ENCODE measurements at regions not wholly inside any gene's neighbourhood (a gene's known extent, or its start where the extent isn't known, plus 50 kb on each side); places are given as distances from the start of the nearest gene placed in this dataset.

DNA sequence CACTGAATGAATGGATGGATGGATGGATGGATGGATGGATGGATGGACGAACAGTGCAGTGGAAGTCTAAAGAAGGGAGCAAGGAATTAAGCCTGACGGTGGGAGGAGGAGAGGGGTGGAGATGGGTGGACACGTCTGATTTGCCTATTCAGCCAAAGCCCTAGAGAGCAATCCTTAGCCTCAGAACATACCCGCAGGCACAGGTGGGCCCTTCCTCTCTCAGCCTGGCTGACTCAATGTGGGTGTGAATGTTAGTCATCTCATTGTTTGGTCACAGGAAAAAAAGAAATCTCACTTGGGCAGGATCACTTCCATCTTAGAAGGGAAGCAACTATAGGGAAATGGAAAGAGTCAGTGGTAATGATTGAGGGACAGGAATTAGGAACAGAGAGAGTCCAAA is 165.9 kb downstream of the PJA1 start:
- no peak for DNase-seq (ENCODE audit: low read depth)
- no peak overlapping the region for H3K4me3 ChIP-seq (ENCODE audit: low read depth, low read length)
- TF ChIP-seq, protein P1, sequence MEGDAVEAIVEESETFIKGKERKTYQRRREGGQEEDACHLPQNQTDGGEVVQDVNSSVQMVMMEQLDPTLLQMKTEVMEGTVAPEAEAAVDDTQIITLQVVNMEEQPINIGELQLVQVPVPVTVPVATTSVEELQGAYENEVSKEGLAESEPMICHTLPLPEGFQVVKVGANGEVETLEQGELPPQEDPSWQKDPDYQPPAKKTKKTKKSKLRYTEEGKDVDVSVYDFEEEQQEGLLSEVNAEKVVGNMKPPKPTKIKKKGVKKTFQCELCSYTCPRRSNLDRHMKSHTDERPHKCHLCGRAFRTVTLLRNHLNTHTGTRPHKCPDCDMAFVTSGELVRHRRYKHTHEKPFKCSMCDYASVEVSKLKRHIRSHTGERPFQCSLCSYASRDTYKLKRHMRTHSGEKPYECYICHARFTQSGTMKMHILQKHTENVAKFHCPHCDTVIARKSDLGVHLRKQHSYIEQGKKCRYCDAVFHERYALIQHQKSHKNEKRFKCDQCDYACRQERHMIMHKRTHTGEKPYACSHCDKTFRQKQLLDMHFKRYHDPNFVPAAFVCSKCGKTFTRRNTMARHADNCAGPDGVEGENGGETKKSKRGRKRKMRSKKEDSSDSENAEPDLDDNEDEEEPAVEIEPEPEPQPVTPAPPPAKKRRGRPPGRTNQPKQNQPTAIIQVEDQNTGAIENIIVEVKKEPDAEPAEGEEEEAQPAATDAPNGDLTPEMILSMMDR (conservative IDR thresholded peaks at IDR 0.05; ENCODE audit: low read depth, low read length): no peak

DNA sequence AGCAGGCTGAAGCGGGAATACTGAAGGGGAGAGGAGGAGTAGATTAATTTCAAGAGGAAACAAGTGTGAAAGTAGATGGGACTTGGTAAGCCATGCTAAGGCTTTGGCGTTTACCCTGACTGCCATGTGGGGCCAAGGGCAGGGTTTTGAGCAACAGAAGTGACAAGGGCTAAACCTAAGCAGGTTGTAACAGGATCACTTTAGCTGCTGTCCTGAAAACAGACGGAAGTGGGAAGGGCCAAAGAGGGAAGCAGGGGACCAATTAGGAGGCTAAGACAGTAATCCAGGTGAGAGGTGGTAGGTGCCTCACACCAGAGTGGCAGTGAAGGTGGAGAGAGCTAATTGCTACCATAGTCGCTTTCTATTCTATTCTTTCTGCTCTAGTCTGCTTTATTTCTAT is 166.5 kb downstream of the PJA1 start:
- TF ChIP-seq, protein P1 (conservative IDR thresholded peaks at IDR 0.05; ENCODE audit: low read depth, low read length): no peak
- H3K4me3 ChIP-seq (ENCODE audit: low read depth, low read length): no peak overlapping the region
- DNase-seq (ENCODE audit: low read depth): no peak

DNA sequence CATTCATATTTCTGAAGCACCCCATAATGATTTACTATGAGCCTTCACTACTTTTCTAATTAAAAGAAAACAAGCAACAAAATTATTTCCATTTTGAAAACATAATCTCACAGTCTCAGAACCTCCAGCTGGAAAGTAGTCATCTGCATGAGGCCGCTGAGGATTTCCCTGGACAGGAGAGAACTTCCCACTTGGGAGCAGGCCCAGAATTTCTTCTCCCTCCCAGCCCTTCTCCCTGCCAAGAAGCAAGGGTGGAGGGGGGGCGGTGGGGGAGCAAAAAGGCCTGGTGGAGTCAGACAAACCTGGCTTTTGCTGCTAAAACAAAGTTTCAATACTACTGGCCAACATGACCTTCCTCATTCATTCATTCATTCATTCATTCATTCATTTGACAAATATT is 167.3 kb downstream of the PJA1 start:
- no peak overlapping the region for H3K4me3 ChIP-seq (ENCODE audit: low read depth, low read length)
- TF ChIP-seq, protein P1 (conservative IDR thresholded peaks at IDR 0.05; ENCODE audit: low read depth, low read length): no peak

DNA sequence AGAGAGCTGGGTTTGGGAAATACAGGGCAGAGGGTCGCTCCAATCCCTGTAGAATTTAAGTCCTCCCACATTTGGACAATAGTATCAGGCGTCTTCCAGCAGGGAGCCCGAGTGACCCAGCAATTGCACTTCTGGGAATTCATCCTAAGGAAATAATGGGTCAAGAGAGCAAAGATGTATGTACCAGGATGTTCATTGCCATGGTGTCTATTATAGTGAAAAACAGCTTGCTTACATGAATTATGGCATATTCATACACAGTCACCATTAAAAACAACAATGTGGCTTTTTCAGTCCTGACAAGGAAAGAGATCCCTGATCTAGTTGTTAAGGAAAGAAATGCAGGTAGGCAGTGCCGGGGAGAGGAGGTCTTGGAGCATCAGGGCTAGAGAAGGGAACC is 167.7 kb downstream of the PJA1 start:
- TF ChIP-seq, protein P1 (conservative IDR thresholded peaks at IDR 0.05; ENCODE audit: low read depth, low read length): no peak
- no peak overlapping the region for H3K4me3 ChIP-seq (ENCODE audit: low read depth, low read length)
- no peak for DNase-seq (ENCODE audit: low read depth)

More for the DNA sequence above, 167.3 kb downstream of the PJA1 start:
- no peak for DNase-seq (ENCODE audit: low read depth)

DNA sequence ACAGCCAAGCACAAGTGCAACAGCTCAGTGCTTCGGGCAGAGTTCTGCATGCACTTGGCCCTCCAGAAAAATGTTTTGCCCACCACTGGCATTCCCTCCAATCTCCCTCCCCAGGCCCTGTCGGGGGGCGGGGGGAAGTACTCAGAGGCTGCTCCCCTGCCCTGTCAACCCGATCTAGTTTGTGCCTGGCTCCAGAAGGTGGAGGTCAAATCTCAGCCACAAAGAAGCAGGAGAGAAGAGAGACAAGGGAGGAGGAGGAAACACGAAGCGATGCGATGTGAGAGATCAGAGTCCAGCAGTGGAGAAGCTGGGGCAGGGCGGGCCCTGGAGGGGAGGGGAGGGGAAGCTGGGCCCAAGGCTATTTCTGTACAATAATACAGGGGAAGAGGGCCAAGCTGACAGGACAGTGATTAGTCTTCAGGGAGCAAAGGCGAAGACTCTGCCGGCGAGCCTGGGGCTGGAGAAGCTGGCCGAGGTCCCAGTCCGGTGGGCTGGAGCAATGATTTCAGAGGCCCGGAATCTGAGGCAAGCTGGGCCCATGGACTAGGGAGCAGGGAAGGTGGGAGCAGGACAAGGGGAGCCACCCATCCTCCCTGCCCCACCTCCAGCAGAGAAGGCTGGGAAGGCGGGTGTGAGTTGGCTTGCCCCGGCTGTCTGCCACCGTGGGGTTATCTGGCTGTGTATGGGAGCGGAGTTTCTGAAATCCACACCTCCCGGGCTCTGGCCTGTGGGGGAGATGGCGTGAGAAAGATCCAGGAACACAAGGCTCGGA is 167.1 kb downstream of the EFNB1 start:
- peak; percentile 4 for DNase-seq (ENCODE audit: low read depth)
- no peak overlapping the region for H3K4me3 ChIP-seq (ENCODE audit: low read depth, low read length)
- TF ChIP-seq, protein P1 (conservative IDR thresholded peaks at IDR 0.05; ENCODE audit: low read depth, low read length): no peak

DNA sequence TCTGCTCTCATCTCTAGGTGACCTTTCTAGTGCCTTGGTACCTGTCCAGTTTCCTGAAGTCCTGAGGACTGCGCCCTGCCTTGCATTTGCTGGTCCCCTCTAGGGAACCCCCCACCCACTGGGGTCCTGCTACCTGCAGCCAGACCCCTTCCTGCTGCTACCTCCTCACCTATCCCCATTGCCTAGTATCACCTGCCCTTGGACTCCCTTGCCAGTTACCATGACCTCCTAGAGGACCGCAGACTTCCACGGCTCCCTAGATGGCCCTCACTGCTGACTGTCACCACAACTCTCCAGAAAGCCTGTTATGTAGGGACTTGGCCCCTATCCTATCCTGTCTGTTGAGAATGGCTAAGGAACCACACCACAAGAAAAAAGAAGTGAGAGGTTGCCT is 166.6 kb downstream of the EFNB1 start:
- TF ChIP-seq, protein P1 (conservative IDR thresholded peaks at IDR 0.05; ENCODE audit: low read depth, low read length): no peak
- no peak overlapping the region for H3K4me3 ChIP-seq (ENCODE audit: low read depth, low read length)
- no peak for DNase-seq (ENCODE audit: low read depth)

DNA sequence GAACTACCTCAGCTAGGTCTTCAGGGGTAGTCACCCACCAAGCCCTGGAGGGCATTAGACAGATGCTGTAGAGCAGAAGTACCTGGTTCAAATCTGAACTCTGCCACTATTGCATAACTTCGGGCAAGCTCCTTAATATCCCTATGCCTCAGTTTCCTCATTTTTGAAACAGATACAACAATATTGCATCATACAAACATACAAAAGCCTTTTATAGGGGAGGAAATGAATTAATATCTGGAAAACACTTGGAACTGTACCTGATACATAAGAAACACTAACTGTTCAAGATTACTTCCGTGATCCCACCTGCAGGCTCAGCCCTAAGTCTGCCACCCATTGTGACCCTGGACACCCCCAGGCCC is 166.1 kb downstream of the EFNB1 start:
- DNase-seq (ENCODE audit: low read depth): no peak
- no peak overlapping the region for H3K4me3 ChIP-seq (ENCODE audit: low read depth, low read length)
- TF ChIP-seq, protein P1 (conservative IDR thresholded peaks at IDR 0.05; ENCODE audit: low read depth, low read length): no peak
